Loucy (cell line): ENCODE measurements at regions not wholly inside any gene's neighbourhood (a gene's known extent, or its start where the extent isn't known, plus 50 kb on each side); places are given as distances from the start of the nearest gene placed in this dataset.

Experiments used
- H2AFZ ChIP-seq: fragments of 200-600 bp; sonication (generic); 2 replicates; pipeline ENCODE4 v1.6.0; 2016; ENCODE audit warnings: antibody characterized with exemption, mild to moderate bottlenecking, low read length, moderate library complexity
- H3F3A ChIP-seq: fragments of 200-600 bp; 2 replicates; pipeline ENCODE4 v1.6.0; 2016; ENCODE audit warnings: antibody characterized with exemption, low read depth, mild to moderate bottlenecking
- H3K27me3 ChIP-seq: fragments of 200-600 bp; sonication (generic); 2 replicates; pipeline ENCODE4 v1.6.1; 2014; ENCODE audit warnings: low read length, mild to moderate bottlenecking; ENCODE audit not compliant: insufficient read depth, poor library complexity, severe bottlenecking
- H3K36me3 ChIP-seq: fragments of 200-600 bp; sonication (generic); 2 replicates; pipeline ENCODE4 v1.6.1; 2016; ENCODE audit warnings: low read length; ENCODE audit not compliant: insufficient read depth
- H3K4me1 ChIP-seq: fragments of 200-600 bp; sonication (generic); 2 replicates; pipeline ENCODE4 v1.5.1; 2014; ENCODE audit warnings: low read length, mild to moderate bottlenecking; ENCODE audit not compliant: insufficient read depth, poor library complexity, severe bottlenecking
- H3K4me2 ChIP-seq: fragments of 200-600 bp; sonication (generic); 2 replicates; pipeline ENCODE4 v1.6.0; 2014; ENCODE audit warnings: antibody characterized with exemption, low read length, low read depth, mild to moderate bottlenecking; ENCODE audit not compliant: poor library complexity, severe bottlenecking
- H3K4me3 ChIP-seq: fragments of 200-600 bp; sonication (generic); 2 replicates; pipeline ENCODE4 v1.5.1; 2014; ENCODE audit warnings: low read length, mild to moderate bottlenecking, mixed read lengths; ENCODE audit not compliant: poor library complexity, severe bottlenecking
- H3K79me2 ChIP-seq: fragments of 200-600 bp; sonication (generic); 2 replicates; pipeline ENCODE4 v1.6.1; 2014; ENCODE audit warnings: low read length; ENCODE audit not compliant: insufficient read depth
- H3K9ac ChIP-seq: fragments of 200-600 bp; sonication (generic); 2 replicates; pipeline ENCODE4 v1.6.0; 2014; ENCODE audit warnings: mild to moderate bottlenecking, low read depth, low read length, moderate library complexity; ENCODE audit not compliant: poor library complexity, severe bottlenecking
- H3K9me2 ChIP-seq: fragments of 200-600 bp; sonication (generic); replicated peaks from 2 replicates; pipeline ENCODE4 v1.6.1; 2016; ENCODE audit warnings: low read depth, low read length, mixed read lengths
- H3K9me3 ChIP-seq: fragments of 200-600 bp; sonication (generic); 2 replicates; pipeline ENCODE4 v1.6.1; 2014; ENCODE audit warnings: mild to moderate bottlenecking, antibody characterized with exemption, low read length, low read depth; ENCODE audit not compliant: insufficient read depth
- H4K20me1 ChIP-seq: fragments of 200-600 bp; sonication (generic); 2 replicates; pipeline ENCODE4 v1.6.0; 2014; ENCODE audit warnings: antibody characterized with exemption, low read length, mild to moderate bottlenecking; ENCODE audit not compliant: insufficient read depth, poor library complexity, severe bottlenecking
- CTCF ChIP-seq: fragments of 200-600 bp; sonication (generic); conservative IDR thresholded peaks from 2 replicates; pipeline ENCODE4 v1.5.1; 2014; ENCODE audit warnings: mild to moderate bottlenecking, antibody characterized with exemption, low read length
- EZH2phosphoT487 ChIP-seq: fragments of 200-600 bp; IDR thresholded peaks from 2 replicates; pipeline ENCODE4 v1.6.1; 2018; ENCODE audit warnings: antibody characterized with exemption, mild to moderate bottlenecking, moderate library complexity, borderline replicate concordance

GRCh38 chr15:25930931-25931330 is 67.8 kb upstream of the ATP10A start:
- Histone ChIP-seq H3K4me2 (no peak overlapping the region), H4K20me1 (no peaks in the 10 kb centered on the region), H3K79me2 (no peaks in the 10 kb centered on the region), H3F3A (no peaks in the 10 kb centered on the region), H3K9me3 (peaks cover 12% of the 10 kb centered on the region), H3K9ac (no peak overlapping the region), H3K4me1 (no peaks in the 10 kb centered on the region), H2AFZ (no peak overlapping the region), H3K36me3 (no peaks in the 10 kb centered on the region), H3K9me2 (no peaks in the 10 kb centered on the region), H3K4me3 (no peak overlapping the region), H3K27me3 (no peaks in the 10 kb centered on the region)
- TF ChIP-seq EZH2phosphoT487: no peak
- TF ChIP-seq CTCF: no peak
